Gastrocnemius medialis (tissue), 4 donors: ENCODE measurements at regions not wholly inside any gene's neighbourhood (a gene's known extent, or its start where the extent isn't known, plus 50 kb on each side); places are given as distances from the start of the nearest gene placed in this dataset.
"Not testable (repeated sequence)": the region's sequence is repeated elsewhere in the genome, so short reads cannot be mapped to it uniquely, and the experiment has no call there.

Experiments used
- CTCF ChIP-seq, 5 experiments: fragments of 450-650 bp in 3 of 5; fragments of 200-600 bp in 2 of 5; sonication (generic) in 2 of 5; IDR thresholded peaks in 4 of 5; conservative IDR thresholded peaks in 1 of 5; 1 replicate in 4 of 5; 2 replicates in 1 of 5; pipeline ENCODE4 v1.5.1; 2016 to 2019; ENCODE audit warnings: antibody characterized with exemption in 5 of 5, mild to moderate bottlenecking in 3 of 5, moderate library complexity in 3 of 5
- POLR2A ChIP-seq, 2 donors: fragments of 450-650 bp; IDR thresholded peaks; one replicate each; pipeline ENCODE4 v1.6.1; 2017; ENCODE audit warnings: antibody characterized with exemption in 2 of 2, mild to moderate bottlenecking in 2 of 2, moderate library complexity in 2 of 2

GRCh38 chrX:27156921-27157320 is 306.2 kb downstream of the PPP4R3C start:
- not testable (repeated sequence) for TF ChIP-seq CTCF (IDR thresholded peaks at IDR 0.05 in 4 of 5, conservative IDR thresholded peaks at IDR 0.05 in 1 of 5); POLR2A (IDR thresholded peaks at IDR 0.05)
